ENCODE measurements at regions not wholly inside any gene's neighbourhood (a gene's known extent, or its start where the extent isn't known, plus 50 kb on each side); places are given as distances from the start of the nearest gene placed in this dataset.

GRCh38 chr13:88617176-88617575 is 946.0 kb downstream of the SLITRK5 start:
- TF ChIP-seq CEBPB (IDR thresholded peaks at IDR 0.05) = no peak
- TF ChIP-seq USF2 (IDR thresholded peaks at IDR 0.05) = no peak
- no peak for TF ChIP-seq FOSB (CRISPR knock-in tag; IDR thresholded peaks at IDR 0.05)
- no peak for TF ChIP-seq CTCF (IDR thresholded peaks at IDR 0.05)
- TF ChIP-seq RNF2 (IDR thresholded peaks at IDR 0.05; ENCODE audit: borderline replicate concordance, low read depth) = no peak
- TF ChIP-seq MAFK (IDR thresholded peaks at IDR 0.05; ENCODE audit: partially characterized antibody) = no peak
- no peak for TF ChIP-seq POLR2A (IDR thresholded peaks at IDR 0.05; ENCODE audit: low read length)
- TF ChIP-seq SREBF2 (IDR thresholded peaks at IDR 0.05) = no peak
- TF ChIP-seq NR3C1 (IDR thresholded peaks at IDR 0.05) = no peak
- TF ChIP-seq ZFP36 (IDR thresholded peaks at IDR 0.05; ENCODE audit: borderline replicate concordance, partially characterized antibody) = no peak
- no peak for TF ChIP-seq RAD21 (conservative IDR thresholded peaks at IDR 0.05 in 1 of 2, IDR thresholded peaks at IDR 0.05 in 1 of 2)
- no peak for TF ChIP-seq REST (IDR thresholded peaks at IDR 0.05)
- no peak for TF ChIP-seq JUN (IDR thresholded peaks at IDR 0.05)
- no peak for TF ChIP-seq KDM5A (IDR thresholded peaks at IDR 0.05)
